CD4-positive, alpha-beta T cell treated with Interleukin-15 for 1 hour (primary cell): ENCODE measurements at regions not wholly inside any gene's neighbourhood (a gene's known extent, or its start where the extent isn't known, plus 50 kb on each side); places are given as distances from the start of the nearest gene placed in this dataset.

ENCODE experiments used
- DNase-seq: peaks from one replicate; pipeline ENCODE4 v3.0.0-alpha.2; 2020

DNA sequence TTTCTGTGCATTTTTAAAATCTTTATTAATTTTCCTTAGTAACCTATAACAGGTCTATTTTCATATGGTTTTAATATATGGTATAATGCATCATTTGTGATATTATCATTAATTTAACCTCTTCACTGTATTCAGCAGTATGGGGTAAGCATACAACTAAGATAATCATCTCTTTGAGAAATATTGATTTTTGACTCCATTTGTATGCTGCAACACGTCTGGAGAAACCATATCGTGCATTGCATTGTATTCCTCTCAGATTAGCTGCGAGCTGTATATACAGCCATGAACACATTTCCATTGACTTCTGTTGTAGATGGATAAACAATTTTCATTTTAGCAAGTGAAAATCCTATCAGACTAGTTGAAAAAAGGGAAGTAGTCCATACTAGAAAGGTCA lies 2275.8 kb upstream of the PCDH20 start:
- DNase-seq = no peak

- no peak for DNase-seq
Observed at GRCh38 chr13:63690672-63691071, 2275.0 kb upstream of the PCDH20 start.

DNA sequence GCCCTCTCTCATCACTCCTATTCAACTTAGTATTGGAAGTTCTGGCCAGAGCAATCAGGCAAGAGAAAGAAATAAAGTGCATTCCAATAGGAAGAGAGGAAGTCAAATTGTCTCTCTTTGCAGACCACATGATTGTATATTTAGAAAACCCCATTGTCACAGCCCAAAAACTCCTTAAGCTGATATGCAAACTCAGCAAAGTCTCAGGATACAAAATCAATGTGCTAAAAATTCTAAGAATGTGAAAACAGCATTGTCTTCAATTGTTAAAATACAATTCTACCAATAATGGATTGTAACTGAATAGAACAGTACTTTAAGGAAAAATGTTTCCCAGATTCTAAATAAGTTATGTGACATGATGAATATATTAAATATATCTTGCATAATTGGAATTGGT lies 2269.2 kb upstream of the PCDH20 start:
- no peak for DNase-seq

DNA sequence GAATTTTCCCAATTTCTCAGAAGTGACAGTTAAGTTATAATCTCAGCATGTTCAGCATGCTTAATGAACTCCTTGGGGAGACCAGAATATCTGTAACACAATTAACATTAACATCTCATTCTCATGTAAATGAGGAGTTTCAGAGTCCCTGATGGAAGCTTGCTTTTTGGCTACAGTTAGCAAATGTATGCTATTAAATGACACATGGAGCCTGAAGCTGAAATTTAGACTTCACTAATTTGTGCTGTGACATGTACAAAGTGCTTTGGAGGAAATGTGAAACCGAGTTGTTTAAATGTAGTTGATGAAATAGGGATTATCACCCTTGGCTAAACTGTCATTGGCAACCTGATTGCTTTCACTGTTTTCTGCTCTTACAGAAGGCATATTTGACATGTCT lies 2265.1 kb upstream of the PCDH20 start:
- no peak for DNase-seq

DNA sequence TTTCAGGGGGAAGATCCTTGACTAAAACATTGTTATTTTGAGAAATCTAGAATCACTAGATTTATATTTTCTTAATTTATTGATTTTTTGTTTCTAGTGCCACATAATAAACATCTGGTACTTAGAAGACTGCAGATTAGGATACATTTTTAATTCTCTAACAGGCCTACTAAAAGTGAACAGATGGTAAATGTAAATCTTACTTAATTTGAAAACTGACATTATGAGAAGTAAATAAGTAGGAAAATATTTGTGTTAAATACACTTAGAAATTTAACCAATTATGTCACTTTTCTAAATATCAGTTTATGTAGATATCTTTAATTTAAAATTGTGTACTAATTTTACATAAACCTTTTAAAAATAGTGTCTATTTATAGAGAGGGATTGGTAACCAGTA lies 2255.6 kb upstream of the PCDH20 start:
- no peak for DNase-seq

GRCh38 chr13:63651394-63651793 lies 2235.7 kb upstream of the PCDH20 start:
- DNase-seq = no peak

DNA sequence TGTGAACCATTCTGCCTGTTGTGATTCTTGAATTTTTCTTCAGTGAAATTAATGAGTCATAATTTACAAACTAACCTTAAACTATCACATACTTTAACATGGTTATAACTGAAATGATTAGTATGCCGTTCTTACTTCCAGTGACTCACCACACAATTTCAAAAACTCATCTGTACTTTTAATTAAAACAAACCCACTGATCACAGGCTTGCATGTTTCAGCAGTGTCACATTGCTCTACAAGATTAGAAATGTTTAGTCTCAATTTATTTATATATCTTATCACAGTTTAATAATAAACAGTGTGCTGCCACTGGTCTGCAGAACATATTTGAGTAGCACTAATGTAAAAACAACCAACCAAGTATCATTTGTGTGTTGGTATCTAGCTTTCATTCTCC lies 2227.9 kb upstream of the PCDH20 start:
- DNase-seq = no peak

DNA sequence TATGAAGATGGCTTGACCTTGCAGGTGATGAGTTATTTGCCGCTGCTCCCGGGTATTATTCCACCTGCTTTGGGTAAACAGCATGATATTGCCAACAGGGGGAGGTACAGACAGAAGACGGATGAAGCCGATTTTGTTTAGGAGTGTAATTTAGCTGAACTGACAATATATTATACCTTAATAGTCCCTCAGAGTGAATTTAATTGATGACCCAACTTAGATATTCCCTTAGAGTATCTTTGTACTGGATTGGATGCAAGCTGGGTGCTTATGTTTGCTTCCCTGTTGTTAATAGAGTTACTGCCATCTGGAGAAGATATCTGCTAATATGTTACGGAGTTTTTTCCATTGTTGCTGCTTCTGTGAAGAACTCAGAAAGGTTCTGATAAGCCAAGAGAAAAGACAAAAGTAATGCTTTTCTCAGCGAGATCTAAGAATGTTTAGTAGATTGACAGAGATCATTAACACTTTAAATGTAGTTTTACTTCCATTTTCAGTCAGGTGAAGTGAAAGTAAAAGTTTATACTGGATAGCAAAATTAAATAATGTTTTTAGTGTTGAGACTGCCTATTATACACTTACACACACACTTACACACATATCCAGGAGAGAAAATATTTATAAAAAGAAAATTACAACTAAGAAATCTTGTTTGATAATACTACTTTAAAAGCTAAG lies 2220.8 kb upstream of the PCDH20 start:
- DNase-seq = no peak

DNA sequence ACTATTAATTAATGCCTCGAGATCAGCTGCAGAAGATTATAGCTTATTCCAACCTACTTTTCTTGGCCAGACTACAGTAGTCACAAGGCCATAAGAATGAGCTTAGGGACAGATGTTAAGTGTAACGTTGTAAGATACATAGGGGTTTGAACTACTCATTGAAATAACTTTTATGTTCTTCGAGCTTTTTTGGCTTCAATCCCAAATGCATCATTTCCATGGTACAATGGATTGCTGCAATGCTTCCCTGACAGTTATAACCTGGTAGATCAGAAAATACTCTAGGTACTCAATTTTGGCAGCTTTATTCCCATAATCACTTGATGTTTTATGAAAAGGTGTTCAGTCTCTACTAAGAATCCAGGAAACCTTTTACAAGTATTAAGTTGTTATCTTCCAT lies 2216.7 kb upstream of the PCDH20 start:
- no peak for DNase-seq

- DNase-seq = no peak
Observed at GRCh38 chr13:63631006-63631405, 2215.4 kb upstream of the PCDH20 start.

- no peak for DNase-seq
Observed at GRCh38 chr13:63629591-63629990, 2213.9 kb upstream of the PCDH20 start.

- DNase-seq = no peak
Observed at GRCh38 chr13:63628310-63628709, 2212.7 kb upstream of the PCDH20 start.

GRCh38 chr13:63625869-63626268 lies 2210.2 kb upstream of the PCDH20 start:
- DNase-seq = no peak

DNA sequence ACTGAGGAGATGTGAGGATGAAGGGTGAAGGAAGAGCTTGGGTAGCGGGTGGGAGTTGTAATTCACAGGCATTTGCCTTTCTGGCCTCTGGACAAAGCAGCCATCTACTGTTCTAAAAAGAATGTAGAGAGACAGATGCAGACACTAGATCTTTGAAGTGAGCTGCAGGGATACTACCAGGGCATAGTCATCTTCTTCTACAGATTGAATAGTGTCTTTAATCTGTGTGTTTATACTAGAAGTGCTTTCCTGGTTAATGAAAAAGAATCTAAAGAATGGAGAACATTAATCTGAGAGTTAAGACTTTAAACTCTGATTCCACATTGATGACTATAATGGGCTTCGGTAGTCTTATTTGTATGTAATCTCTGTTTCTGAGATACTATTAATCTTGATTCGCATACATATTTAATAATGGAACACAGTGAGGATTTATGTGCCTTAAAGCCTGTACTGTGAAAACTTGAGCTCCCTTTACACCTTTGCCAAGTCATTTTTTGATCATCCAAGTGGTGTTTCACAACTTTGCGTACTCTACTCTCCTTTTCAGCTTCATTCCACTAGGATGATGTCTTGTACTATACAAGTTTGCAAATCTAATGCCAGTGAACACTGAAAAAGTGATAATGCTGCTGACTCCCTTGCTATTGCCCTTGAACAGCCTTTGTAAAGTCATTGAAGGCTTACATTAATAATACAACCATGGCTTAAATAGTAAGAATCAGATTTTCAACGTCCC lies 2199.4 kb upstream of the PCDH20 start:
- no peak for DNase-seq

DNA sequence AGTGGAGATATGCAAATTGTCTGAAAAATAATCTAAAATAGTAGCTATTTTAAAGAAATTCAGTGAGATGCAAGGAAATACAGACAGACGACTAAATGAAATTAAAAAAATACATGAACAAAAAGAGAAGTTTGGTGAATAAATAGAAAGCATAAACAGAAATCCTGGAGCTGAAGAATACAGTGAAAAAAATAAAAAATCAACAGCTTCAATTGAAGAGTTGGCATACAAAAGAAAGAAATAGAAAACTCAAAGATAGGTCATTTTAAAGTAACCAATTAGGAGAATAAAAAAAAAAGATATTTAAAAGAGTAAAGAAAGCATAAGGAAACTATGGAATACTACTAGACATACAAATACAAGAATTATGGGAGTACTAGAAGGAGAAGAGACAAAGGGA lies 2191.5 kb upstream of the PCDH20 start:
- no peak for DNase-seq

GRCh38 chr13:63605962-63606361 lies 2190.3 kb upstream of the PCDH20 start:
- DNase-seq = no peak

DNA sequence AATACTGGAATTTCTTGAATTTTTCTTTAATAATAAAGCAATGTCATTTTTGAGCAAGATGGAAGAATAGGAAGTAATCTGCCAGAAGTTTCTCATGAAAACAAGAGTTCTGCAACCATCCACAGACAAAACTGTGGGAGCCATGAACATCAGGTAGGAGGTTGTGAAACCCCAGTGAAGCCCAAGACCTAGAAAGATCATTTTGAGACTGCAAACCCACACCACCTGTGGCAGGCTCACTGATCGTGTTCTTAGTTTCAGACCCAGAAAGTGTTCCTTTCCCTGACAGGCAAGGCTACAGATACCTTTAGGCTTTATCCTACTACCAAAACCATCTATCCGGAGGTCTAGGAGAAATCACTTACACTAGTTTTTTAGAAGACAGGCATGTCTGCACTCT lies 2189.8 kb upstream of the PCDH20 start:
- no peak for DNase-seq

DNA sequence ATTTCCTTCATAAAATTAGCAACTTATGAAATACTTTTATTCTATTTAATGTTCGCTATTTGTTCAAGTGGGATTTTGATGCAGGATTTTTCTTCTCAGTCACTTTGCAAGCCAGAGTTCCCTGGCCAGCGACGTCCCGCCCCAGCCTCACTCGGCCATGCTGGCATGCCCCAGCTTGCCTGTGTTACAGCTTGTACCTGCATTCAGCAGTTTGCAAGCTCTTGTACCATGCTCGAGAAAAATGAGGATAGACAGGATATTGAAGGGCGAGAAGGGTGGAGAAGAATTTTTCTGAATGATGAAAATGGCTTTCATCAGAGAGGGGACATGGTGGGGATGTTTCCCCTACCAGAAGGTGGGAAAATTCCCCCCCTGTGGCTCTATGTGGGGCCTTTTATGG lies 2180.2 kb upstream of the PCDH20 start:
- no peak for DNase-seq

DNA sequence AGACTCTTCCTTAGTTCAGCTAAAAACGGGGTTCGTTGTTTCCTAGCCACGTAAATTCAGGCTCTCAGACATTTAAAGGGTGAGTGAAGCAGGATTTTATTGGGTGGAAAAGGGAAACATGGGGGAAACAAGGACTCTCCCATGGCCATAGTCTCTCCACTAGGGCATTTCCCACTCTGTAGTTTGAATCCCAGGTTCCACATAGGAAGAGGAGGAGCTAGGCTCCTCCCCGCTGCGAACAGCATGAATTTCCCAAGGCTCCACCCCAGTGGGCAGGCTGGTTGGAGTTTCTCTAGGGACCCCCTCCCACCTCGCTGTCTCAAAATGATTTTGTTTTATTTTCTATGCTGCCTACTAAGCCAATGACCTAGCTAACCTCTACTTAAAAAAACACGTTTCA lies 2170.8 kb upstream of the PCDH20 start:
- no peak for DNase-seq

DNA sequence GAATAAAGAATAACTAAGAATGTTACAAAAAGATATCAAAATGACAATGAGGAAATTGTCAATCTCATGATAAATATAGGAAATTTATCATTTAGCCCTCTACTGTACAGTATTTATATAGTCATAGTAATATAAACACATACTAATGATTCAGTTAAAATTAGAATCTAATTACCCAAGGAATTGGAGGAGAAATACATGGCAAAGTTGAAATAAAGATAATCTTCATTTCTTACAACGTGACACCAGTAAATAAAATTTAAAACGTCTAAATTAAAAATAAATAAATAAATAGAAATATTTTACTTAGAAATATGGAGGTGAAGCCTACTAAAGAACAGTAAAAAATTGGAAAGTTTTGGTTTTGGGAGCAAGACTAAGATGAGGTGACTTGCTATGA lies 2163.1 kb upstream of the PCDH20 start:
- no peak for DNase-seq

GRCh38 chr13:63567031-63567430 lies 2151.4 kb upstream of the PCDH20 start:
- no peak for DNase-seq

DNA sequence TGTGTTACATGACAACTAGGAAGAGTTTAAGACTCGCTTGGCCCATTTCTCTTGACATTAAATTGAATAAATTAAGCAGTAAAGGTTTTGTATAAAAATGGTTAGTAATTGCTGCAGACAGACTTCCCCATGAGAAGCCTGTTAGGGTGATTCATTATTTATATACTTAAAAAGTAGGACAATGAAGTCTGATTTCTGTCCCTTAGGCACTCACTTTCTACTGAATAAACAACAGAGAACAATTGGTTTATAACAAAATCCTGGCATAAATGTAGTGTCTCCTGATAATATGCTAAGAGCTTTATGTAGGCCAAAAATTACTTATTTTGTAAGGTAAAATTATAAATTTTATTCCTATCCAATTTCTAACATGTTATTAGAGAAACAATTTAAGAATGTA lies 2138.5 kb upstream of the PCDH20 start:
- DNase-seq = no peak

- DNase-seq = no peak
Observed at GRCh38 chr13:63551731-63552130, 2136.1 kb upstream of the PCDH20 start.

DNA sequence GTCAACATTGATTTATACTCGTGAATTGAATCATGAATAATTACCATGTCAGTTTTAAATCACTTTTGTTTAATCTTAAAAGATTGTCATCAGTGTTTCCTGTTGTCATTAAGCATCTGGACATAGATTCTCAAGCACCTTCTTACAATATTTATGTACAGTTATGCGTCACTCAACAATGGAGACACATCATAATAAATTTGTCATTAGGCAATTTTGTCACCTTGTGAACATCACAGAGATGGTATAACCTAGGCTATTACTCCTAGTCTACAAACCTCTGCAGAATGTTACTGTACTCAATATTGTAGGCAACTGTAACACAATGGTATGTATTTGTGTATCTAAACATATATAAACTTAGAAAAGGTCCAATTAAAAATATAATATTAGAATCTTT lies 2130.9 kb upstream of the PCDH20 start:
- DNase-seq = no peak

DNA sequence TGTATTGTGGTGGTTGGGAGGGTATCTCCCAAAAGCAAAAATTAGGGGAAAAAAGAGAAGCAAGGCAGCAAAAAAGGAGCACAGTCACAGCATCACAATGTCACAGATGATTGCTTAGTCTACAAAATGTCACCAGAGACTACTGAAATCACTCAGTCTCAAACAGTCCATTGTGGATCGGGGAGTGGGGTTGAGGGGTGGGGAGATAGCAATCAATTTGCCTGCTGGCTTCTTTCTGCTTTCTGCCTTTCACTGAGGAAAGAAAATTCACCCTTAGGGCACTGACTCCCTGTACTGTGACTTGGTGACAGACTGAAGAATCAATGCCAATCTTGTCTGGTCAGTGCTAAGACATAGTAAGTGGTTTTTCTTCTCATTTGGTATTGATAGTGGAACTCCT lies 2127.1 kb upstream of the PCDH20 start:
- DNase-seq = no peak
